IMR-90 (cell line): ENCODE measurements at regions not wholly inside any gene's neighbourhood (a gene's known extent, or its start where the extent isn't known, plus 50 kb on each side); places are given as distances from the start of the nearest gene placed in this dataset.

ENCODE experiments used
- ATAC-seq: fragments of 200-7000 bp; cut with Tn5 transposase; 2 replicates; pipeline ENCODE4 v1.9.1; 2020; ENCODE audit warnings: low read depth, mild to moderate bottlenecking, moderate library complexity
- BruUV-seq: library from RNA; stranded (reverse); fragments of 400-500 nt; replicated peaks from 2 replicates; lab custom pipeline; 2021; lab: Mats Ljungman, UMichigan
- CTCF ChIA-PET: fragments of 300-600 bp; formaldehyde crosslinking; extraction: SDS; loops from one replicate; lab custom pipeline; 2021; ENCODE audit warnings: antibody characterized with exemption; lab: Yijun Ruan, JAX
- POLR2A ChIA-PET: fragments of 300-600 bp; sonication (Branson Sonifier 250); formaldehyde crosslinking; loops from one replicate; lab custom pipeline; 2022; ENCODE audit warnings: antibody characterized with exemption; ENCODE audit not compliant: unreplicated experiment; lab: Charles Lee
- DNase-seq: peaks from one replicate; pipeline ENCODE4 v3.0.0; 2013
- H2AFZ ChIP-seq: replicated peaks from 2 replicates; pipeline ENCODE3; 2013; ENCODE audit warnings: low read length, mild to moderate bottlenecking; ENCODE audit not compliant: poor library complexity
- H2AK5ac ChIP-seq: 2 replicates; pipeline ENCODE4 v1.6.1; 2013; ENCODE audit warnings: low read depth, low read length, inconsistent platforms
- H2AK9ac ChIP-seq: replicated peaks from 2 replicates; pipeline ENCODE3; 2013; ENCODE audit warnings: mild to moderate bottlenecking, low read depth, low read length, moderate library complexity; ENCODE audit not compliant: poor library complexity
- H2BK120ac ChIP-seq: 2 replicates; pipeline ENCODE4 v1.6.1; 2013; ENCODE audit warnings: low read depth, low read length, inconsistent platforms
- H2BK15ac ChIP-seq: 3 replicates; pipeline ENCODE4 v1.6.1; 2013; ENCODE audit warnings: low read depth, low read length, inconsistent platforms
- H2BK20ac ChIP-seq: 2 replicates; pipeline ENCODE4 v1.6.1; 2013; ENCODE audit warnings: low read depth, mild to moderate bottlenecking, inconsistent platforms, low read length, moderate library complexity
- H2BK5ac ChIP-seq: 2 replicates; pipeline ENCODE4 v1.6.1; 2013; ENCODE audit warnings: mild to moderate bottlenecking, low read depth, low read length, inconsistent platforms; ENCODE audit not compliant: poor library complexity, severe bottlenecking
- H3K14ac ChIP-seq: replicated peaks from 2 replicates; pipeline ENCODE4 v1.6.1; 2013; ENCODE audit warnings: low read depth, low read length, inconsistent platforms
- H3K18ac ChIP-seq: 2 replicates; pipeline ENCODE4 v1.6.1; 2013; ENCODE audit warnings: low read depth, low read length, control low read depth
- H3K23ac ChIP-seq: 2 replicates; pipeline ENCODE4 v1.6.1; 2013; ENCODE audit warnings: low read depth, low read length, inconsistent platforms
- H3K27ac ChIP-seq: 2 replicates; pipeline ENCODE4 v1.5.1; 2013; ENCODE audit warnings: mild to moderate bottlenecking, control low read depth, low read length; ENCODE audit not compliant: insufficient read depth
- H3K27me3 ChIP-seq: 2 replicates; pipeline ENCODE4 v1.6.1; 2013; ENCODE audit warnings: low read length; ENCODE audit not compliant: control insufficient read depth, insufficient read depth
- H3K36me3 ChIP-seq: 2 replicates; pipeline ENCODE4 v1.6.1; 2013; ENCODE audit warnings: low read length, mixed read lengths; ENCODE audit not compliant: control insufficient read depth, insufficient read depth
- H3K4ac ChIP-seq: 2 replicates; pipeline ENCODE4 v1.6.1; 2013; ENCODE audit warnings: low read depth, low read length, inconsistent platforms
- H3K4me1 ChIP-seq: 2 replicates; pipeline ENCODE4 v1.6.1; 2013; ENCODE audit warnings: low read length, mixed read lengths; ENCODE audit not compliant: control insufficient read depth, insufficient read depth
- H3K4me2 ChIP-seq: 2 replicates; pipeline ENCODE4 v1.6.1; 2013; ENCODE audit warnings: low read depth, mild to moderate bottlenecking, control low read depth, low read length, moderate library complexity
- H3K4me3 ChIP-seq: 2 replicates; pipeline ENCODE4 v1.5.1; 2013; ENCODE audit warnings: low read depth, mild to moderate bottlenecking, control low read depth, low read length, moderate library complexity; ENCODE audit not compliant: insufficient read depth
- H3K56ac ChIP-seq: 2 replicates; pipeline ENCODE4 v1.6.1; 2013; ENCODE audit warnings: low read length, inconsistent platforms; ENCODE audit not compliant: insufficient read depth; ENCODE audit errors: extremely low read depth
- H3K79me1 ChIP-seq, 2 experiments: 2 replicates each; pipeline ENCODE4 v1.6.1; 2013; ENCODE audit warnings: low read length in 2 of 2, inconsistent platforms in 1 of 2, low read depth in 1 of 2
- H3K9ac ChIP-seq: 2 replicates; pipeline ENCODE4 v1.6.1; 2013; ENCODE audit warnings: low read depth, low read length, control low read depth
- H3K9me1 ChIP-seq: 2 replicates; pipeline ENCODE4 v1.6.1; 2013; ENCODE audit warnings: low read length, inconsistent platforms; ENCODE audit not compliant: insufficient read depth
- H3K9me3 ChIP-seq: 2 replicates; pipeline ENCODE4 v1.6.1; 2013; ENCODE audit warnings: low read length; ENCODE audit not compliant: control insufficient read depth, insufficient read depth
- H4K20me1 ChIP-seq: 2 replicates; pipeline ENCODE4 v1.6.1; 2013; ENCODE audit warnings: low read length, inconsistent platforms; ENCODE audit not compliant: insufficient read depth
- H4K5ac ChIP-seq: 2 replicates; pipeline ENCODE4 v1.6.1; 2013; ENCODE audit warnings: mild to moderate bottlenecking, low read depth, low read length, control low read depth
- H4K8ac ChIP-seq, 2 experiments: 2 replicates each; pipeline ENCODE4 v1.6.1; 2013; ENCODE audit warnings: low read depth in 2 of 2, low read length in 2 of 2, control low read depth in 1 of 2, inconsistent platforms in 1 of 2
- H4K91ac ChIP-seq: 2 replicates; pipeline ENCODE4 v1.6.1; 2013; ENCODE audit warnings: low read depth, low read length, inconsistent platforms; ENCODE audit not compliant: insufficient read depth
- BHLHE40 ChIP-seq: fragments of 150-350 bp; IDR thresholded peaks from 2 replicates; pipeline ENCODE4 v1.6.1; 2016; ENCODE audit warnings: mild to moderate bottlenecking, low read depth, low read length
- RCOR1 ChIP-seq: IDR thresholded peaks from 2 replicates; pipeline ENCODE4 v1.6.1; 2012; ENCODE audit warnings: mild to moderate bottlenecking, low read length, improper control_type of control experiment; ENCODE audit not compliant: insufficient replicate concordance
- RFX5 ChIP-seq: IDR thresholded peaks from 2 replicates; pipeline ENCODE4 v1.8.0; 2012; ENCODE audit warnings: low read depth, mild to moderate bottlenecking, low read length, moderate library complexity
- WGBS, 2 experiments: methylation state at CpG; one replicate each; pipeline versions ENCODE4 v1.1.5 to v1.1.7; 2013; ENCODE audit warnings: missing lambda C conversion rate in 2 of 2; ENCODE audit not compliant: insufficient read length in 1 of 2; ENCODE audit errors: extremely low coverage in 2 of 2; 5-methylcytosine and 5-hydroxymethylcytosine counted together
- dilution Hi-C: fragments of 300-500 bp; cut with HindIII; formaldehyde crosslinking; loops from one replicate; pipeline ENCODE4 v1.14.3; 2018; ENCODE audit warnings: low sequenced_read_pairs; ENCODE audit not compliant: unreplicated experiment
- in situ Hi-C: fragments of 300-500 bp; cut with MboI; formaldehyde crosslinking; loops from 3 replicates; pipeline ENCODE4 v1.14.3; 2019; ENCODE audit warnings: low sequenced_read_pairs, inconsistent platforms, mixed read lengths
- intact Hi-C: fragments of 100-400 bp; cut with micrococcal nuclease; formaldehyde crosslinking; loops from 2 replicates; pipeline ENCODE4 v1.10.0; 2022

- no peaks in the 10 kb centered on the region for H3K27me3 ChIP-seq
- H3K9me1 ChIP-seq = no peaks in the 10 kb centered on the region
- H4K20me1 ChIP-seq = no peaks in the 10 kb centered on the region
- no peak overlapping the region for H3K18ac ChIP-seq
- no peak overlapping the region for H3K23ac ChIP-seq
- ChIA-PET POLR2A (no interaction called here), CTCF (interaction anchor here (0.6 kb wide), 1 partner anchor 38 kb away, joined by 3 read pairs; no protein-coding TSS in a partner anchor)
- intact Hi-C loops (no loop called here), in situ Hi-C loops (no loop called here), dilution Hi-C loops (no loop called here)
- no peak overlapping the region for H2AK5ac ChIP-seq
- no peak overlapping the region for H2BK20ac ChIP-seq
- H3K4me3 ChIP-seq = no peak overlapping the region
- no peaks in the 10 kb centered on the region for H3K9me3 ChIP-seq
- ATAC-seq (no peak), DNase-seq (no peak)
- H2BK5ac ChIP-seq = no peak overlapping the region
- no peak overlapping the region for H4K5ac ChIP-seq
- no peak overlapping the region for H3K27ac ChIP-seq
- no peak overlapping the region for H3K4me2 ChIP-seq
- no peak overlapping the region for H3K14ac ChIP-seq
- TF ChIP-seq RFX5 (no peak), RCOR1 (no peak), BHLHE40 (no peak)
- WGBS, 2 experiments = no CpG with 5 or more reads among the region's 1 CpG
- H3K9ac ChIP-seq = no peak overlapping the region
- H2BK15ac ChIP-seq = no peak overlapping the region
- no peak overlapping the region for H2AFZ ChIP-seq
- no peak overlapping the region for H4K8ac ChIP-seq
- no peak overlapping the region for H3K56ac ChIP-seq
- H3K4me1 ChIP-seq = no peaks in the 10 kb centered on the region
- H3K79me1 ChIP-seq = no peaks in the 10 kb centered on the region
- no peak overlapping the region for H4K91ac ChIP-seq
- no peak overlapping the region for H2AK9ac ChIP-seq
- H2BK120ac ChIP-seq = no peak overlapping the region
- no peaks in the 10 kb centered on the region for H3K36me3 ChIP-seq
- no TSS peak for BruUV-seq
- H3K4ac ChIP-seq = no peak overlapping the region
These were observed 55.1 kb upstream of the TTC14 start for GRCh38 chr3:180546863-180547262.
